Renal cortical epithelial cell (primary cell): ENCODE measurements at regions not wholly inside any gene's neighbourhood (a gene's known extent, or its start where the extent isn't known, plus 50 kb on each side); places are given as distances from the start of the nearest gene placed in this dataset.
"Not testable (repeated sequence)": the region's sequence is repeated elsewhere in the genome, so short reads cannot be mapped to it uniquely, and the experiment has no call there.

Experiments
- DNase-seq: peaks from one replicate; pipeline ENCODE4 v3.0.0-alpha.2; 2011; ENCODE audit warnings: low read depth

DNA sequence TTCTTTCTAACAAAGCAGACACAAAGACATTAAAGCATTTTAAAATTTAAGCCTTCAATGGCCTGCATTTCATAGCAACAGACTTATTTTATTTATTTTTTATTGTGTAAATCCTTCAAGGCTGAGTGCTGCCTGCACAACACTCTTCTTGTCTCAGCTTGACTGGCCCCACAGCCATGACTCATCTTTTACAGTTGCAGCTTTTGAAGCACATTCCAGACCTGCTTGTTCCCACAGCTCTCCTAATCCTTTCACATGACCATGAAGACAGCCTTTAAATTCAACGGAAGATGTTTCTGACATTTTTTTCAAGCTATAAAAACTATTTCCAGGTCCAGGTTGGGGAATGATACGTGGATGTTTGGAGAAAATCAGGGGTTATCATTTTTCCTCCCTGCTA lies 276.9 kb upstream of the TACR3 start:
- DNase-seq, result peak; percentile 96

DNA sequence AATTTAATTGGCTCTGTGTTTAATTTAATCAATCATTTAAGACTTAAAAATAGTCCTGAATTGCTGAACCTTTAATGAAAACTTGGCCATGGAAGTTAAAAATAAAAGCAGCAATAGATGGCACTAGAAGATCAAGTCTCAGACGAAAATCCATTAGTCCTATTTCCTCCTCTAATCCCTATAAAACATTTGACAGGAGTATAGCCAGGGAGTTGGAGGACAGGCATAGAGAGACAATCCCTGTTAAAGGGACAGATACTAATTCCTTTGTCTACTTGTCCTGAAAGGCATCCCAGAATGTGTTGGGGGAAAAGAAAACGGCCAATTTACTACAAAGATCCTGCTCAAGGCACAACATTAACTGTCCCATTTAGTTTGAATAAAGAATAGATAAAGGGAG lies 276.3 kb upstream of the TACR3 start:
- DNase-seq, result peak; percentile 30

- peak; percentile 16 for DNase-seq
Measured at GRCh38 chr4:103994059-103994458, 274.3 kb upstream of the TACR3 start.

GRCh38 chr4:103982454-103982853 lies 262.7 kb upstream of the TACR3 start:
- no peak for DNase-seq

DNA sequence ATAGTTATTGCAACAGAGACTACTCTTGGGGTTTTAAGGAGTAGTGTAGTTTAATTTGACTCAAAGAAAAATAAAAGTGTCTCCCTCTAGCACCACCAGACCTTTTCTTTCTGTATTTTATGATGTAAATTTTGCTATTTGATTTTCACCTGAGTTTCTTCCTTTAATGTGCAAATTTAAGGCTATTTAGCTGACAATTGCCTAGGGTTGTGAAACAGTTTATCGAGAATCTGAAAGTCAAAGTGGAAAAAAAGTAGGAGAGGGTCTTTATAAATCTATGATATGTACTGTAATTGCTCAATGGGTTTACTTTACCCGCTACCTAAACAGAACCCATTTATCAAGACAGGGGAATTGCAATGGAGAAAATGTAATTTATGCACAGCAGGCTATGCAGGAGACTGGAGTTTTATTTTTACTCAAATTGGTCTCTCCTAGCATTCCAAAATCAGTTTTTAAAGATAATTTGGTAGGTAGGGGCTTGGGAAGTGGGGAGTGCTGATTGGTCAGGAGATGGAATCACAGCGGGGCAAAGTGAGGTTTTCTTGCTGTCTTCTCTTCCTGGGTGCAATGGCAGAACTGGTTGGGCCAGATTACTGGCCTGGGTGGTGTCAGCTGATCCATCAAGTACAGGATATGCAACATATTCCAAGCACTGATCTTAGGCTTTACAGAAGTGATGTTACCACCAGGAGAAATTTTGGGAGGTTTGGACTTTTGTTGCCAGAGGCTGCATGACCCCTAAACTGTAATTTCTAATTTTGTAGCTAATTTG lies 228.6 kb upstream of the TACR3 start:
- DNase-seq, result no peak

DNA sequence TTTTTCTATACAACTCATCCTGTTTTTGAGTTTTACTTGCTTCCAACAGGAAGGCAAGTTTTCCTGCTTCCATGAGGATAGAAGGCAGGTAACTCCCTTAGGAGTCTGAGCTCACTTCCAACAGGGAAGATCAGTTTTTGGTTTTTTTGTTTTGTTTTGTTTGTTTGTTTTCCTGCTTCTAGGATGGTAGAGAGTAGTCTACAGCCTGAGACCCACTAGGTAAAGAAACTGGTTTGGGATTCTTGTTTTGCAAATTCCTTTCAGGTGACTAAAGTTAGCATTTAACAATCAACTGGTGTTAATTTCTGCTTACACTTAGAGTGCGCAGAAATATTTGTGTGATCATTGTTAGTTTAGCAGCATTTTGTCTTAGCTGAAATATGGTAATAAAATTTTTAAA lies 227.8 kb upstream of the TACR3 start:
- no peak for DNase-seq

DNA sequence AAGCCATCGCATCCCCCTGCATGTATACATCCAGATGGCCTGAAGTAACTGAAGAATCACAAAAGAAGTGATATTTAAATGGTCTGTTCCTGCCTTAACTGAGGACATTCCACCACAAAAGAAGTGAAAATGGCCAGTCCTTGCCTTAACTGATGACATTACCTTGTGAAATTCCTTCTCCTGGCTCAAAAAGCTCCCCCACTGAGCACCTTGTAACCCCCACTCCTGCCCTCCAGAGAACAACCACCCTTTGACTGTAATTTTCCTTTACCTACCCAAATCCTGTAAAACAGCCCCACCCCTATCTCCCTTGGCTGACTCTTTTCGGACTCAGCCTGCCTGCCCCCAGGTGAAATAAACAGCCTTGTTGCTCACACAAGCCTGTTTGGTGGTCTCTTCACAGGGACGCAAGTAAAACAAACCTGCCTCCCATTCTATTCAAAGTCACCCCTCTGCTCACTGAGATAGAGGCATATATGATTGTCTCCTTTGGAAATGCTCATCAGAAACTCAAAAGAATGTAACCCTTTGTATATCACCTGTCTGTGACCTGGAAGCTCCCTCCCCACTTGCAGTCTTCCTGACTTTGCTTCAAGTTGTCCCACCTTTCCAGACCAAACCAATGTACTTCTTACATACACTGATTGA lies 227.0 kb upstream of the TACR3 start:
- DNase-seq, result not testable (repeated sequence)

- DNase-seq, result no peak
Measured at GRCh38 chr4:103938488-103938887, 218.7 kb upstream of the TACR3 start.

DNA sequence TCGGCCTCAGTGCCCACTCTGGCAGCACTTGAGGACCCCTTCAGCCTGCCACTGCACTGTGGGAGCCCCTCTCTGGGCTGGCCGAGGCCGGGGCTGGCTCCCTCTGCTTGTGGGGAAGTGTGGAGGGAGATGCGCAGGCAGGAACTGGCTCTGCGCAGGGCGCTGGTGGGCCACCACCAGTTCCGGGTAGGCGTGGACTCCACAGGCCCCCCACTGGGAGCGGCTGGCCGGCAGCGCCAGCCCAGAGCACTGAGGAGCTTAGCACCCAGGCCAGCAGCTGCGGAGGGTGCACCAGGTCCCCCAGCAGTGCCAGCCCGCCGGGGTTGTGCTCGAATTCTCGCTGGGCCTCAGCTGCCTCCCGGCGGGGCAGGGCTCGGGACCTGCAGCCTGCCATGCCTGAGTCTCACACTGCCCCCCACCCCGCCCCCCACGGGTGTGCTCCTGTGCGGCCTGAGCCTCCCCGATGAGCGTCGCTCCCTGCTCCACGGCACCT lies 216.9 kb upstream of the TACR3 start:
- no peak for DNase-seq

- DNase-seq, result peak; percentile 40
Measured at GRCh38 chr4:103934178-103934789, 214.5 kb upstream of the TACR3 start.

DNA sequence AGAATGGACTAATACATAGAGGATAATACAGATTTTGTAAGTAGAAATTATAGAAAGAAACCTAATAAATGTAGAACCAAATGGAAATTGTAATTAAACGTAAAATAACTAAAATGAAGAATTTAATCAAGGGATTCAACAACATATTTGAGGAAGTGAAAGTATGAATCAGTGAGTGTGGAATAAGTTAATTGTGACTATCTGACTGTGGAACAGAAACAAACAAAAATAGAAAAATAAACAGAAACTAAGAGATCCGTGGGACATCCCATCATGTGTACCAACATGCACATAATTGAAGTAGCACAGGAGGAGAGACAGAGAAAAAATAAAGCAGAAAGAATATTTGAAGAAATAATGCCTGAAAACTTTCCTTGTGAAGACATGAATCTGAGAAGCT lies 208.6 kb upstream of the TACR3 start:
- no peak for DNase-seq

DNA sequence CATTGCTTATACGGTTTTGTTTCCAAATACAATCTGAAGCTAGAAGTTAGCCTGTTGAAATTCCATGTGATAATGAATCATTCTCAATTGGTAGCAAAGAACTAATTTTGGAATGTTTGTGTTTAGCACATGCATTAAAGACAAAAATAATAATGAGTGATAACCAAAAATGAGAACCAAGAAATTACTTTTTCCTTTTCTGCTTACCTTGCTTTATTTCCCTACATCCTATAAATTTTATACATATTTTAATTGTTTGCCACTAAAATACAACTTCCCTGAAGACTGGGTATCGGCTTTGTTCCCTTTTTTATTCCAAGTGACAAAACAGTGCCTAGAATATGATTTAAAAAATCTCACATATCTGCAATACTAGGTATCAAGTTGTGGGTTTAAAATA lies 203.8 kb upstream of the TACR3 start:
- no peak for DNase-seq

DNA sequence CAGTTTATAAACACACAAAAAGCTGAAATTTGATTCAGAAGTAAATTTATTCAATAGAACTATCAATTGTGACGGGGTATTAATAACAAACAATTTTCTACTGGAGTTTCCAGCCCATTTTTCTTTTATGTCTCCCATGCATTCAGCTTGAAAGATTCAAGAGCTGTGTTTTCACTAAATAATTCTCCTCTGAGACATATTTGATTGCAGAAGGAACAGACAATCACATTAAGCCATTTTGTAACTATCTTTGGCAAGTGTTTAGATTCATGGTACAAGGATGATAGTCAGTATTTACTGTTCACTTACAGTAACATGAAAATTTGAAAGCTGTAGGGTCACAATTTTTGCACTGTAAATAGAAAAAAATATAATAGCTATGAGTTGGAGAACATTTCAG lies 198.4 kb upstream of the TACR3 start:
- no peak for DNase-seq

GRCh38 chr4:103915224-103915869 lies 195.6 kb upstream of the TACR3 start:
- DNase-seq, result peak; percentile 25

GRCh38 chr4:103907414-103907813 lies 187.6 kb upstream of the TACR3 start:
- no peak for DNase-seq

- DNase-seq, result no peak
Measured at GRCh38 chr4:103904123-103904522, 184.3 kb upstream of the TACR3 start.

- no peak for DNase-seq
Measured at GRCh38 chr4:103902730-103903129, 182.9 kb upstream of the TACR3 start.

- DNase-seq, result no peak
Measured at GRCh38 chr4:103895876-103896465, 176.2 kb upstream of the TACR3 start.

DNA sequence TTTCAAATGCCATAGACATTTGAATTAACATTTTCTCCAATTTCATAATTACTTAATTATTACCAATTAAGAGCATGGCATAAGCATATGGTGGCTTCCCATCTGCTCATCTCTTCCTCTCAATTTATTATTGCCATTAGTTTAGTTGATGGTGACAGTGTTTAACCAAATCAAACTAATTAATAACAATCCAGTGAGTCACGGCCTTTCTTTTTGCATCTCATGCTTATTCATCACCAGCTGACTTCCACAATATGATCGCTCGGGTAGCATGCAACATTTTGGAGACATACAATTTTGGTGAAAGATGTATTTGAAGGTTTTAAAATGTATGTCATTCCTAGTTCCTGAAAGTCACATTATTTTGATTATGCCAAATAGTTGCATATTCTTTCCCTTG lies 172.8 kb upstream of the TACR3 start:
- DNase-seq, result no peak

GRCh38 chr4:103887191-103887590 lies 167.4 kb upstream of the TACR3 start:
- no peak for DNase-seq

DNA sequence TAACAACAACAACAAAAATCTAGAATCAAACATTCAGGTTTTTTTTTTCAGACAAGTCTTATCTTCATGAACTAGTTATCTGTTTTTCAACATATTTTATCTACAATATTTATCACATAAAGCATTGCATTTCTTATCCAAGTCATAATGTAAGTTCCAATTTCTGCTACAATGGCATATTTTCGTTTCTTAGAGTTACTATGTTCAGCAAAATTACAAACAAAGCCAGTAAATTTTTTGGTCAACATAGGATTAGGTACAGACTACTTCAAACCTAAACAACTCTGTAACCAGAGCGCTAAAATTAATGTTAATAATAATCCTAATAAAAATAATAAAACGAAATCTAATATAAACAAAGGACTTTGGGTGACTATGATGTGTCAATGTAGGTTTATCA lies 165.4 kb upstream of the TACR3 start:
- no peak for DNase-seq

- DNase-seq, result no peak
Measured at GRCh38 chr4:103867311-103867710, 147.5 kb upstream of the TACR3 start.
